ENCODE measurements at regions not wholly inside any gene's neighbourhood (a gene's known extent, or its start where the extent isn't known, plus 50 kb on each side); places are given as distances from the start of the nearest gene placed in this dataset.
"Not testable (repeated sequence)": the region's sequence is repeated elsewhere in the genome, so short reads cannot be mapped to it uniquely, and the experiment has no call there.

- DNase-seq: no peak
Measured at GRCh38 chr18:59059140-59059539, 80.5 kb upstream of the SEC11C start.

DNA sequence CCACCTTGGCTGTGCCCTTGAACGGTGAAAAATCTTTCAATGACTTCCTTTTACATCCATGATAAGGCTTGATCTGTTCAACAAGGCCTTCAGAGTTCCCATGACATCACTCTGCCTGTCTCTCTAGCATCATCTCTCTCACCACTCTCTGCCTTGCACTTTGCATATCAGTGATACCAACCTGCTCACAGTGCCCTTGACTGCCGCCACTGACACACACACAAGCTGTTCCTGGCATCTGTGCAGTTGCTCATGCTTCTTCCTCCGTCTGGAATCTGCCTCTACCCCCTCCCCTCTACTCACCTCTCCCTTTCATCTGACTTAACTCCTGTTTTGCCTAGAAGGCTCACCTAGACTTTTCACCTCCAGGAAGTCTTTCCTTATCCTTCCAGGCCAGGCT, 79.1 kb upstream of the SEC11C start:
- no peak for DNase-seq

- DNase-seq: no peak
Measured at GRCh38 chr18:59061914-59062642, 77.6 kb upstream of the SEC11C start.

GRCh38 chr18:59062643-59063006, 77.1 kb upstream of the SEC11C start:
- DNase-seq: no peak

GRCh38 chr18:59063300-59063906, 76.3 kb upstream of the SEC11C start:
- no peak for DNase-seq

DNA sequence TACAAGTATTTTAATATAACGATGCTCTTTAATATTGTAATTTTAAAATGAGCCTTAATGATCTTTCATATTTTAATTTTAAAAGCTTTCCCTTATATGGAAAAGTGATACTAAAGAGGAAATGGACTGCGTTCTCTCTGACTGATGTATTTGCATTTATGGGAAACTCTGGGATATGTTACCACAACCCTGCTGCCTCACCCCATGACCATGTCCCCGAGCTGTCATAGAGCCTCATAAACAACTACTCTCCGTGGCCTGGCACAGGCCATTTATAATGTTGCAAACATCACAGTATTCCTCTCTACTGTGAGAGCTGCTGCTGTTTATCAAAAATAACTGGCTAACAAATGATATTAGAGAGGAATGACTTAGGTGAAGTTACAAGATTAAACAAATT, 75.8 kb upstream of the SEC11C start:
- DNase-seq: no peak

DNA sequence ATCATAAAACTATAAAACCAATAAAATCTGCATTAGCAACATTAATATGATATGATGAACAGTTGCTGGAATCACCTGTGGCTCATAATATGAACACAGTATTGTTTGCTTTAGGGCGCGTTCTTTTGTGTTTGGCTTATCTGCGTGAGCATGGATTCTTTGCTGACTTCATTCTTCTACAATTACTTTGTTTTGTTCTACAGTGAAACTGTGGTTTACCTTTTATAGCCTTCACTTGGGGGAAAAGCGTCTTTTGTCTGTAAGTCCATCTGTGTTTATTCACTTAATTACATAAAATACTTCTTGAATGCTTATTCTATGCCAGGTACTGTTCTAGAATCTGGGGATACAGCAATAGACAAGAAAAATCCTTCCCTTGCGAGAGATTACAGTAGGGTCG, 74.0 kb upstream of the SEC11C start:
- DNase-seq: no peak

GRCh38 chr18:59067873-59068272, 71.8 kb upstream of the SEC11C start:
- no peak for DNase-seq

GRCh38 chr18:59068276-59069071, 71.2 kb upstream of the SEC11C start:
- no peak for DNase-seq

DNA sequence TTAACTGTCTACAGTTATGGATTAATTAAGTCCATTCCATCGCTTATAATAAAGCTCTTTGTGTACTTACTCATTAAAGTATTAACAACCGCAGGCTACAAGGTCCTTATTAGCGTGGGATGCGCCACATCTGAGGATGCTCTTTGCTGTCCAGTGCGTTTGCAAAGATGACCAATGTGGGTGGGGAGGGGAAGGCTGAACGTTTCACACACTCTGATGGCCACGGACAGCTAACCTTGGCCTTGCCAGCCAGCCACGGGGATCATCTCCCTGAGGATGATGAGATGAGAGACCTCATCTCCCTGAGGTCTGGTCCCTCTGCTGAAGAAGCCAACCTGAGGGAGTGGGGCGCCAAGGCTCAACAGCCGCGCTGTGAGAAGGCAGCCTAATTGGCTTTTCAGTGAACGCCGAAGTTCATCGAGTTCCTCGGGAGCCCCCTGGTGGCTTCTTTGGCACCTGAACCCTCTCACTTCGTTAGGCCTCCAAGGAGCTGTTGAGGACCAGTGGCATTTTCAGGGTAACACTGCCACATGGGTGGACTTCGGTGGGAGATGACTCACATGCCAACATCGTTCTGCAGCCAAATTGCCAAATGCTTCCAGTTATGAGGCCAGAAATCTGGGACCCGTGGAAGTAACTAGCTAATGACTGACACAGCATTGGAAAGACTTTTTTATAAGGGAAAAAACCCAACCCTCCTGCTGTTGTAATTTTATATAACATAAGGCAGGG, 69.3 kb upstream of the SEC11C start:
- peak; percentile 10 for DNase-seq

GRCh38 chr18:59072727-59073421, 66.8 kb upstream of the SEC11C start:
- no peak for DNase-seq

DNA sequence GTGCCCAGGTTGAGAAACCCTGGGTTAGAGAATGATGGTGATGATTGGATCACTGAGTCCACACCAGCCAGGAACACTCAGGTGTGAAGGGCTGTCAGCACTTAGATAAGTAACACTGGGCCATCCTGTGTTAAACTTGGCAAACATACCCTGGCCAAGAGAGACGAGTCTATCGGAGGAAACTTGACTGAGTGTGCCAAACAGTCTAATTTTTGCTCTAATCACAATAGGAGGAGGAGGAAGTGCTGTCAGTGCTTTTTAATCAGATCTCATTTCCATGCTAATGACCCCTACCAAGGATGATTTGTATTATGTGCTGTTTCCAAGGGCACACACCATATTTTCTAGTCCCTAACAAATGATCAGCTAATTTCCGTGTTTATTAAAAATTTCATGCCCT, 63.8 kb upstream of the SEC11C start:
- DNase-seq: no peak

DNA sequence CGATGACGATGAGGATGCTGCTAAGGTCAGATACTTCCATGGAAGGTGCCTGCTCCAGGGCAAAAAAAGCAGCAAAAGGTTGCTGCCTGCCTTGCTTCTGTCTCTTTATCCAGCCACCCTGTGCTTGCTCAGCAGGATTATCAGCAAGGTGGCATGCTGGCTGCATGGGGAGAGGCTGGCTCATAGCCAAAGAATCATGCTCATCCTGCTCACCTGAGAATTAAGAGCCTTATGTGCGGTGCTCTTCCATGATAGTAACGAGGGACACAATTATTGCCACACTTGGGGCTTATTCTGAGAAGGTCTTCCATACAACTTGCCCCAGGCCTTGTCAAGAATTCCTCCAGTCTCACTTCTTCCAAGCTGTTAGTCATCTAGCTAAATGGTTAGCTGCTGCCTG, 60.4 kb upstream of the SEC11C start:
- no peak for DNase-seq

DNA sequence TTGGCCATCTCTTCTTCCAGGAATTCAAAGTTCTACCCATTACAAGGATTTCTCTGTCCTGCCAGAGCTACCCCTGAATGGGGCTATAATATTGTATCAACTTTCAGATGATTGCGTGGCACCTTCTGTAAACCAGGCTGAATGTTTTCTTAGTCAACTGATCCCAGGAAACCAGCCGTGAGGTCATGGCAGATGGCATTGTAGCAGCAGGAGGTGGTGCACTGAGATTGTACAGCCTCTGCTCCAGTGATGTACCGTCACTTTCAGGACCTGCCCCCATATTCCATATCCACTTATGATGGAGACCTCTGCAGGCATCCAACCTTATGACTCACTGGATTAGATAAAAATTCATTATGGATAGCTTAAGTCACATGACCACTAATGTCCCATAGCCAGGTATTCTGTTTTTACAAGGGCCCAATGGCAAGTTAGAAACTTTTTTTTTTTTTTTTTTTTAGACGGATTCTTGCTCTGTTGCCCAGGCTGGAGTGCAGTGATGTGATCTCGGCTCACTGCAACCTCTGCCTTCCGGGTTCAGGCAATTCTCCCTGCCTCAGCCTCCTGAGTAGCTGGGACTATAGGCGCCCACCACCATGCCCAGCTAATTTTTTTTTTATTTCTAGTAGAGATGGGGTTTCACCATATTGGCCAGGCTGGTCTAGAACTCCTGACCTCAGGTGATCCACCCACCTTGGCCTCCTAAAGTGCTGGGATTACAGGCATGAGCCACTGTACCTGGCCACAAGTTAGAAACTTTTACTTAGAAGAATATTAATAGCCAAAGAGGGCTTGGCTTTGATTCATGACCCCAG, 59.8 kb upstream of the SEC11C start:
- DNase-seq: not testable (repeated sequence)

- DNase-seq: no peak
Measured at GRCh38 chr18:59083136-59083818, 56.4 kb upstream of the SEC11C start.

- no peak for DNase-seq
Measured at GRCh38 chr18:59085126-59085794, 54.4 kb upstream of the SEC11C start.

- DNase-seq: peak; percentile 71
Measured at GRCh38 chr18:59085797-59086196, 53.9 kb upstream of the SEC11C start.

DNA sequence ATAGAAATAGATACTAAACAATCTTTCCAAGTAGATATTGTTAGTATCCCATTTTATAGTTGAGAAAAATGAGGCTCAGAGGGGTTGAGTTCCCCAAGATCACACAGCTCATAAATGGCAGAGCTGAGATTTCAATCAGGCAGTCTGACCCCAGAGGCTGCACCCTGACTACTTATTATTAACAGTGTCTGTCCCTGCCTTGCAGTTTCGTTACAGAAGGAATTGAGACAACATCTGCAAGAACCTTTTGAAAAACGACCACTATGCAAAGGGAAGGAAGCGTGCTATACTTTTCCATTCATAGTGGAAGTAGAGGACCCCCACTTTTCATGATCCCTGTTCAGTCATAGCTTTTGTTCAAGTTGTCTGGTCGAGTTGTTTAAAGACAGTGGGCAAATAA, 53.2 kb upstream of the SEC11C start:
- no peak for DNase-seq

DNA sequence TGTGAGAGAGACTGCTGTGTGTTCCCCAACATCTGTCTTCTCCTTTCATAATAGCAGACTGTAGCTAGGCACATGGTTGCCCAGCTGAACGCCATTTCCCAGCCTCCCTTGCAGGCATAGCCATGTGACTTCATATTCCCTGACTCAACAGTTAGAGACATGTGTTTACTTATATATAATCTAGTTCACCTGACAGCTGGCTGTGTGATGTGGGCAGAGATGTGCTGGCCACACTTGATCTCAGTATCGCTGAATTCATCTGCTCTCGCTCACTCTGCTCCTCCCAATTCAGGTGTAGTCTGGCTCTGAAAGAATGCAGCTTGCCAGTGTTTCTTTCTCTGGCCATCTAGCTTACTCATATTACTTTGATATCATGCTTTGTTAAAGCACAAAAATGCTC, 52.3 kb upstream of the SEC11C start:
- DNase-seq: no peak
